IPS DF 4.7 (cell line): ENCODE measurements at regions not wholly inside any gene's neighbourhood (a gene's known extent, or its start where the extent isn't known, plus 50 kb on each side); places are given as distances from the start of the nearest gene placed in this dataset.
"Not testable (repeated sequence)": the region's sequence is repeated elsewhere in the genome, so short reads cannot be mapped to it uniquely, and the experiment has no call there.

Source experiments
- DNase-seq: peaks from one replicate; pipeline ENCODE4 v3.0.0-alpha.2; 2013; ENCODE audit warnings: low spot score; ENCODE audit errors: extremely low read depth

- DNase-seq = no peak
Observed at GRCh38 chr7:23931633-23932032, 221.6 kb downstream of the STK31 start.

GRCh38 chr7:23938215-23938614, 228.2 kb downstream of the STK31 start:
- no peak for DNase-seq

GRCh38 chr7:23938937-23939552, 229.0 kb downstream of the STK31 start:
- peak; percentile 51 for DNase-seq

- not testable (repeated sequence) for DNase-seq
Observed at GRCh38 chr7:23939747-23940146, 229.7 kb downstream of the STK31 start.

GRCh38 chr7:23941551-23941950, 231.5 kb downstream of the STK31 start:
- no peak for DNase-seq

- no peak for DNase-seq
Observed at GRCh38 chr7:23942032-23942431, 232.0 kb downstream of the STK31 start.

- no peak for DNase-seq
Observed at GRCh38 chr7:23944131-23944530, 234.1 kb downstream of the STK31 start.

GRCh38 chr7:23945472-23945871, 235.5 kb downstream of the STK31 start:
- DNase-seq = no peak

- DNase-seq = no peak
Observed at GRCh38 chr7:23955145-23955544, 245.1 kb downstream of the STK31 start.

GRCh38 chr7:23955600-23956149, 245.7 kb downstream of the STK31 start:
- no peak for DNase-seq

- DNase-seq = no peak
Observed at GRCh38 chr7:23956772-23957576, 247.0 kb downstream of the STK31 start.

GRCh38 chr7:23959821-23960220, 249.8 kb downstream of the STK31 start:
- DNase-seq = no peak

GRCh38 chr7:23960361-23960760, 250.3 kb downstream of the STK31 start:
- no peak for DNase-seq

- DNase-seq = no peak
Observed at GRCh38 chr7:23963461-23964165, 253.6 kb downstream of the STK31 start.

- no peak for DNase-seq
Observed at GRCh38 chr7:23964715-23965114, 254.7 kb downstream of the STK31 start.

GRCh38 chr7:23965296-23965695, 255.3 kb downstream of the STK31 start:
- DNase-seq = no peak

GRCh38 chr7:23966941-23967340, 256.9 kb downstream of the STK31 start:
- no peak for DNase-seq

- DNase-seq = no peak
Observed at GRCh38 chr7:23967949-23968599, 258.1 kb downstream of the STK31 start.

- no peak for DNase-seq
Observed at GRCh38 chr7:23968791-23969190, 258.8 kb downstream of the STK31 start.

GRCh38 chr7:23969443-23969842, 259.4 kb downstream of the STK31 start:
- no peak for DNase-seq

GRCh38 chr7:23970193-23970592, 260.2 kb downstream of the STK31 start:
- DNase-seq = no peak

- DNase-seq = no peak
Observed at GRCh38 chr7:23971031-23971430, 261.0 kb downstream of the STK31 start.
